ENCODE measurements at regions not wholly inside any gene's neighbourhood (a gene's known extent, or its start where the extent isn't known, plus 50 kb on each side); places are given as distances from the start of the nearest gene placed in this dataset.

DNA sequence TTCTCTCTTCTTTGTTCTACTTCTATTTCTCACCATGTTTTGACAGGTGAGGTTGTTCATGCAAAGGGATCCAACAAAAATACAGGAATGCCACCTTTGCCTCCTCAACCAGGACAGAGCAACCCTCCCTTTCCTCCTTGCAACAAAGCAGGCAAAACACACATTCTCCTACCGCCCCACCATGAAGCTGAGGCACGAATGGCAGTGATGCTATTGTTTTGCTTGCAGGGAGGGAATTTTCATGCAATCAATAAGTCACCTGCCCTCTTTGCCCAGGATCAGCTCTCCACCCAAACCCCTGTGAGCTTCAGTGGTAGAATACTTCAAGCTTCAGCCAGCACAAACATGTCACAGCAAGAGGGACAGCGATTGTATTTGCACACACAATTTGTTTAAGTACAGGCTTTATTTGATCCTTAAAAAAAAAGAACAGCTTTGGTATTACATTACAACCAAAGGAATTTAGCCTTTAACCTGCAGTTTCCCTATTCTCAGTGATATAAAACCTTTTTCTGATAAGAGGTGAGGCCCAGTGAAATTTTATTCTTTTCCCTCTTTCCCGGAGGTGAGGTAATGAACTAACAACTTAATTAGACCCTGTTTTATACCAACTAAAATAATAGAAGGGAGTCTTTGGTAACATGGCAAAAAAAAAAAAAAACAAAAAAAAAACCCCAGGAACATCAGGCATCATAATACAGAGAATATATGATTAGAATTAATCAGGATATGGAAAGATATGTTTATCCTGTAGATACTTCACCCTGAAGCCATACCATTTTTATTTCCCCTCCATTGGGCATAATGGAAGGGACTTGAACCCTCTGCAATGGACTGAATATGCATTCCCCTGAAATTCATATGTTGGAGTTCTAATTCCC is 87.0 kb upstream of the EEA1 start:
- DNase-seq: no peak

DNA sequence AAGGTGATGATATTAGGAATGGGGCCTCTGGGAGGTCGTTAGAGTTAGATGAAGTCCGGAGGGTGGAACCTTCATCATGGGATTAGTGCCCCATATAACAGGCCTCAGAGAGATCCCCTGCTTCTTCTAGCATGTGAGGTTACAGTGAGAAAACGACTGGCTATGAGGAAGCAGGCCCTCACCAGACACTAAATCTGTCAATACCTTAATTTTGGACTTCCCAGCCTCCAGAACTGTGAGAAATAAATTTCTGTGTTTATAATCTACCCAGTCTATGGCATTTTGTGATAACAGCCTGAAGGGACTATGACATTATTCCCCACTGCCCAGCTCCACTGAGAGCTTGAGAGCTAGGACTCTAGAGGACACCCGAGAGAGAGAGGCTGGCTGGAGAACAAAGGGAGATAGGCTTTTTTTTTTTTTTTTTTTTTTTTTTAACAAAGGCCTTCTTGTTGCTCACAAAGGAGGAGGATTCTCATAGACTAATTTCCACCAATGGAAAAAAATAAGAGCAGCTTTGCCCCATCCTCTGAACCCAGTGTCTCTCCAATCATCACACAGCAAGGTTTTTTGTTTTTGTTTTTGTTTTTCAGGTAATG is 87.8 kb upstream of the EEA1 start:
- DNase-seq: no peak

DNA sequence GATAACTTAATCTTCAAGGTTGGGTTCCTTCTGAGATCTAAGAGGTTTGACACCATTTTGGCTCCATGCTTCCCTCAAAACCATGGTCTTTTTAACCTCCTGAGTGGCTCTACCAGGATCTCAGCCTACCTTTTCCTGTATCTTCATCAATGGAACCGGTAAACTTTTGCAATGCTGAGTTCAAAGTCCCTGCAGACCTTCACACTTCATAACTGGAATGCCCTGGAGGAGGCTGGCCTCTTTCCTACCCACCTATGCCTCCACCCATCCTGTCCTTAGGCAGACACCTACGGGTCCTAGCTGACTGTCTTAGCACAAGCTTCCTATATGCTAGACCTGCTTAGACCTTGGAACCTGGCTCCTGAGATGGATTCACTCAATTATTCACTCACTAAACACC is 89.5 kb upstream of the EEA1 start:
- no peak for DNase-seq

DNA sequence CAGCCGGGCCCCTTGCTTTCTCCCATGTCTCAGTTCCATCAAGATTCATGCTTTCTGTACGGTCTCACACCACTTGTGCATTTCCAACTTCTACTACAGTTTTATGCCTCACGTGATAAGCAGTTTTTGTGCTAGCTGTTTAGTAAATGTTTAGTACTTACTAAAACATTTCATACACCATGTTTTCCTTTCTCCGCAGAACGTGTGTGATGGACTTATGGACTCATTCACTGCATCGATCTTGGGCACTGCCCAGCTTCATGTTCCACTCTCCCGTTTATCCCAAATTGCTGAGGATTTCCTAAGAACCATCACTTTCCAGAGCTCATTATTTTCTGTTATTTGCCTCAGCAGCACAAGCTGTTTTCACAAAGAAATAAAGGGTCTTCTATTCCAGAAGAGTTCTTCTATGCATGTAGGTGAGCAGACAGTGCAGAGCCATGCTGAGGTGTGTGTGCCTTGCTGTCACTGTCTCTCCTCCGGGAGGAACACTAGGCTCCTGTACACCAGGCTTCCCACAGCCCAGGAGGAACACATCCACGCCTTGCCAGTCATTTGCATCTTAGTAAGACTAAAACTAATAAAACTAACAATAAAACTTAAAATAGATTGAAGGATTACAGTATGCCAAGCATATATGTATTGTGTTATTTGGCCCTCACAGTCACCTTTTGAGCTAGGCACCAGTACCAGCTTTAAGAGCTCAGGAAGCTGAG is 90.3 kb upstream of the EEA1 start:
- no peak for DNase-seq

DNA sequence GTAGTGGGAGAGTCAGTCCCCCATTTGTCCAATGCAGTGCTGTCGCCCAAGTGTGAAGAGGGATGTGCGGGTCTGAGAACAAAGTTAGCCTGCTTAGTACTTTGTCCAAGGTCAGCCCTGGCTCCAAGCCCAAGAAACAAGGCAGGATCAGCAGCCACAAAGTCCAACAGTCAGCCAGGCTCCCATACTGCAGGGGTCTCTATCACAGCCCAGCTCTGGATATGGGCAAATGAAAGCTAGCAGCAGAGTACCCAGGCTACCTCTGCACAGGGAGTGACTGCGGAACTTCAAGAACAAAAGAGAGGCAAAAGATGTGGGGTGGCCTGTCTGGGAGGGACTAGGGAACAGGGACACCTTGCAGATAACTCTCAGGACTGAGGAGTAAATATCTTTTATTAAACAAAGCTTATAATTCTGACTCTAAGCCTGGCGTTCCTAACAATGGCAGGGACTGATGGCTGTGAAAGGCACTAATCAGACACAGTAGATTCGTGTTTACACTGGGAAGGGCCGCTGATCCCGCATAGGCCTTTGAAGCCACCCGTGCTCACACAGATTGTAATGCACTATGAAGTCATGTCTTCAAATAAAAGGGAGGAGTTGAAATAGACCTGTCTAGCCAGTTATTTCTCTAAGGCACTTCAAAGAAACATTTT is 91.0 kb upstream of the EEA1 start:
- DNase-seq: no peak

DNA sequence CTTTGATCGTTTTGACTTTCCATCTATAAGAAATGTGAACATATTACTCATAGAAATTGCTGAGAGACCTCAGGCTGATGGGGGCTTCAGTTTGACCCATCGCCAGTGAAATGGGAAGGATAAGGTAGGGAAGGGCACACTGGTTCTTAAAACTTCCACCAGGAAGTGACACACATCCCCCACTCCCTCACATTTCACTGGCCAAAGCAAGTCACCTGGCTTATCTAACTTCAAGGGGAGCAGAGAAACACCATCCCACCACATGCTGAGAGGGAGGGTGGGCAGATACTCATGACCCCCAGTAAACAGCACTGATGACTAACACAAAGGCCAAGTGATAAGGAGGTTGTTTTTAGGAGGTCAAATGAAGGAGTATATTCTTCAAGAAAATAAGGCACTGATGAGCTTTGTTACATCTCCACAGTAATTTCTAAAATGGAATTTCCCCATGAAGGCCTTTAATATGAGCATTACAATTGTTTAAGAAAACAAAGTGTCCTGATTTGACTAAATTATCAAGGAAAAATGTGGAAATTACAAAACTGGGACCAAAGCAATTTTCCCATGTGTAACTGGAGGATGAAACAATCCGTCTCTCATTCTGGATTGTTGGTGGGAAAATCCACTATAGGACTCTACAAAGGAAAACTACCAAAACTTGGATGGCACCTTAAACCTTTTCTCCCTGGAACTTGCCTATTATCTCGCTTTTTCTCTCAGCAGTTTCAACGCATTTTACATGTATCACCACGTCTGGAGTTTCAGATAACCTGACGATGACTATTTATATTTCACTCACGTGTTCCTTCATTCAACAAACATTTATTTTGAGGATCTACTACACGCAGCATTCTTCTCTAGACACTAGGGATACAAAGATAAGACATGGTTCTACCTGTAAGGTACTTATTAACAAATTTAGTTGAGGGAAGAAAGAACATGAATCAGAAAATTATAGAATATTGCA is 91.8 kb upstream of the EEA1 start:
- DNase-seq: no peak

DNA sequence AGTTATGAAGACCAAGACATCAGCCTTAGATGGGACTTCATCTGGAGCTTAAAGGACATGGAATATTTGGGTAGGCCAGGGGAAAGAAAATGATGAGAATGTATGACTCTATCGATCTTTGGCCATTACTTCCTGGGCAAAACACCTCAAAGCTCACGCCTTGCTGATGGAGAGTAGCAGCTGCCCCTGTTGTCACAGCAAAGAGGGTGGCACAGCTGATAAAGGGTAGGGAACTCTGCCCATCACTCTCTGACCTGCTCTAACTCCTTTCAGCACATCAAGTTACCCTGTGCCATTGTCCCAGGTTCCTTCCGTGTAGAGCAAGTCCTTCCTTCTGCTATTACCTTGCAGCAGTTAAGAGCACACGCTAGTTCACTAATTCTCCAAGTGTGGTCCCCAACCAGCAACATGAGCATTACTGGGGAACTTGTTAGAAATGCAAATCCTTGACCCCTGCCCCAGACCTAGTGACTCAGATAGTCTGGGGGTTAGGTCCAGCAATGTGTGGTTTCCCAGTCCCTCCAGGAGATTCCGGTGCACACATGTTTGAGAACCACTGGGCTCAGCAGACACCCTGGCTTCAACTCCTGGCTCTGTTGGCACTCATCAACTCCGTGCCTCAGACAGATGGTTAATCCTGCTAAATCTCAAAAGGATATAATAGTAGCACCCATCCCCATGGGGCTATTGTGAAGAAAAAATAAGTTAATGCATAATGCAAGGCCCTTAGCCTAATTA is 93.7 kb upstream of the EEA1 start:
- no peak for DNase-seq

DNA sequence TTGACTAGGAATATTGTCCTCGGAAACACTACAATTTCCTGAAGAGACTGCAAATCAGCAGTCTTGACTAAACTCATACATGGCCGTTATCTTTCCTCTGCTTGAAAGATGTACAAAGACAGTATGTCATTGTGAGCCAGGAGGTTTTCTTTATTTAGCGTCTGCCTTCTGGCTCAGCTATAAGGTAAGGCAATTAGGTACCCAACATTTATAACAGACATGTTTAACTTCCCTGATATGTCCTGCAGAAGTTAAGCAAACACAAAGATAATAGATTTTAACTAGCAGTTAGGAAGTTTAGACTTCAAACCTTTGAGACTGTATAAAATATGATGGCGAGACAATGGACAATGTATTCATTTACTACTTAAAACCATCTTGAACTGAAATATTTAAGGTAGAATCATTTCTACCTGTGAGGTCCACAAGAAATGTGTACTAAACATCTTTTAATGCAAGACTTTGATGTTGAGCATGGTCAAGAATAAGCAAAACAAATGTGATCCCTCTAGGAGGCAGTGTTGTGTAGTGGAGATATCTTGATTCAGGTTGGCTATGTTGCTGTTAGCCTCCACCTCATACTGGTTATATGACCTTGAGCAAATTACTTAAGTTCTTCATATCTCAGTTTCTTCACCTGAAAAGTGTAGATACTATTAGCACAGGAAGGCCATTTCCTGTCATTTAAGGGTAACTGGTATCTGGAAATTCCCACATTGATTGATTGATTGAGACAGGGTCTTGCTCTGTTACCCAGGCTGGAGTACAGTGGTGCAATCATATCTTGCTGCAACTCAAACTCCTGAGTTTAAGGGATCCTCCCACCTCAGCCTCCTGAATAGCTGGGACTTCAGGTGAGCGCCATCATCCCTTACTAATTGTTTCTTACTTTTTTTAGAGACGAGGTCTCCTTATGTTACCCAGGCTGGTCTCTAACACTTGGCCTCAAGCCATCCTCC is 96.3 kb upstream of the EEA1 start:
- DNase-seq: no peak

DNA sequence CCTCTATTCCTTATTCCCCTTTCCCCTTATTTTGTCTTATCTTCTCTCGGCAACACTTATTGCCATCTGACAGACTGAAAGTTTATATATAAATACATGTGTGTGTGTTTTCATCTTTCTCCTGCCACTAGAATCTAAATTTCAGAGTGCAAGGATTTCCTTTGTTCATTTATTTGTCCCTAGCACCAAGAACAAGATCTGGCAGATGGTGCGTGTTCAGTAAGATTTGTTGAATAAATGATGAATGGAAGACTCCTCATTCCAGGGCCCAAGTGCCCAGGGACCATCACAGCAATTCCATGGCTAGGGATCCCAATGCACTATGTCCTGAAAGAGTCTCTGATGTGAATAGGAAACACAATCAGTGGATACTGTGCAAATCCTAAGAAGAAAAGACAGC is 97.9 kb upstream of the EEA1 start:
- no peak for DNase-seq

DNA sequence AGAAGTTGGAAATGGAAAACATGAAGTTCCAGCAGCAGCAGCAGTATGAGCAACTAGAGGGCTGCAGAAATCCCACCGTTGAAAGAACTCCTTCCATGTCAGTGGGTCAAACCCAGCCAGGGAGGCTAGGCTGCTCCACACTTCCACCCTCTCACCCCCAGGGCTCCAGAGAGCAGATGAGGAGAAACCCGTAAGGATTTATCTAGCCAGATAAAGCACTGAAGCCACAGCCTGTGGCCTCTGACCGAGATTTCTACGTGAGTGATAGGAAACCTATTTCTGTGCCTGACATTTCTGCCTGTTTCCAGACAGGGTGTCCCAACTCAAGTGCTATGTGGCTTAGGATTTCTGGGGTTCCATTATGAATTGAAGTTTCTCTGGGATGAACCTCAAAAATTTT is 100.0 kb upstream of the EEA1 start:
- no peak for DNase-seq

DNA sequence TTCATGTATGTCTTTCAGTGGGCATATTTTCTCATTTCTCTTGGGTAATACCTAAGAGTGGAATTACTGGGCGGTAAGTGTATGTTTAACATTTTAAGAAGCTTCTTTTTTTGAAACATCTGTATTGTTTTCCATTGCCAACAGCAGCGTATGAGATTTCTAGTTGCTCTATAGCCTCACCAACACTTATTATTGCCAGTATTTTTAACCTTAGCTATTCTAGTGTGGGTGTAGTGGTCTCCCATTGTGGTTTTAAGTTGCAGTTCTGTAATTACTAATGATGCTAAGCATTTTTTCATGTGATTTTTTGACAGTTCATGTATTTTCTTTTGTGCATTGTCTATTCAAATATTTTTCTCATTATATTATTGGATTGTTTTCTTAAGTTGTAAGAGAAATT is 101.9 kb upstream of the EEA1 start:
- no peak for DNase-seq

DNA sequence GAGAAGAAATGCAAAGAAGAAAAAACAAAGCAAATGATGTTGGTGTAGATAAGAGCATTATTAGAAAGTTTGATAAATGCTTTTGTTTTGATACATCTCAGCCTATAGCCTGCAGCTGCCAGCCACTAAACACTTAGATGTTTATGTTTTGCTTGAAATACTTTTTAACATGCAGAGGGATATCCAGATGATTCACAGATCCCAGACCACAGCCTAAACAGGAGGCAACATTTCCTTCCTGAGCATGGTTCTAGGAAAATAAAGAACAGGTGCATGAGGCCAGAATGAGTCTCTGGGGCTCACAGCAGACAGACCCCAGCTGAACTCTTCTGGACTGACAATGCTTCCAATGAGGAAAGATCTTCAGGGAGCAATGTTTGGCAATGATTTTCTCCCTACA is 103.7 kb upstream of the EEA1 start:
- DNase-seq: no peak

DNA sequence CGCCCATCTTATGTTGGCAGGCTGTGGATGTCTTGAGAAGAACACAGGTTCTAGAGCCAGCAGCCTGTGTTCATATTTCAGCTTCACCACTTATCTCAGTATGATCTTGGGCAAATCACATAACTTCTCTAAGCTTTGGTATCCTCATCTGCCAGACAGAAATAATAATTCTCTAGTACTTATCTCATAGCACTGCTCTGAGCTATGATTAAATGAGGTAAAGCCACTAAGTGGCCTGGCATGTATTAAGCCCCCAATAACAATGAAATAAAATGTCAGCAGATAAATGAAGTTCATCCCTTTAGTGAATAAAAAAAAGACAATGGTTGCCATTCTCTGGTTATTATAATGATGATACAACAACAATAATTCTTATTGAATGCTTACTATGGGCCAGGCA is 104.9 kb upstream of the EEA1 start:
- DNase-seq: no peak

DNA sequence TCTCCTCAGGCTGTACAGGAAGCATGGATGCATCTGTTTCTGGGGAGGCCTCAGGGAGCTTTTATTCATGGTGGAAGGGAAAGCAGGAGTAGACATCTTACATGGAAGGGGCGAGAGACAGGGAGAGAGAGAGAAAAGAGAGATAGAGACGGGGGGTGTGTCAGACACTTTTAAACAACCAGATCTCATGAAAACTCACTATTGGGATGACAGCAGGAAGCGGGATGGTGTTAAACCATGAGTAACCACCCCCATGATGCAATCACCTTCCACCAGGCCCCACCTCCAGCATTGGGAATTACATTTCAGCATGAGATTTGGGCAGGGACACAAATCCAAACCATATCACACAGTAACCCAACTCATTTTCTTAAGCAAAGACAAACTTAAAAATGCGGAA is 110.0 kb upstream of the EEA1 start:
- DNase-seq: no peak

DNA sequence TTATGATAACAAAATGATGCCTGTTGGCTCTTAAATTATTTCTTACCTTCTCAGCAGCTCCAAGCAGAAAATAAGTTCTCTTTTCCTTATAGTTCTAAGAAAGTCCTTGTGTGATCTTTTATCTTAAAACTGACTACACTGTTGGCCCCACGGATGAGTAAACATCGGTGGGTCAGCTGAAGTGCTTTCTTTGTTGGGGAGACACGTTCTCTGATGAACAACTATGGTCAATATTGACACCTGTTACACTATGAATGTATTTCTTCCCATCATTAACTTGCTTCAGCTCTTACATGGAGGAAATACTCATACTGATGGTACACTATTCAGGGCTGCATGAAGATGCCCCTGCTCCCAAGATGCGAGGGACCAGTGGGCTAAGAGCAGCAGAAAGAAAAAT is 110.8 kb upstream of the EEA1 start:
- DNase-seq: no peak

DNA sequence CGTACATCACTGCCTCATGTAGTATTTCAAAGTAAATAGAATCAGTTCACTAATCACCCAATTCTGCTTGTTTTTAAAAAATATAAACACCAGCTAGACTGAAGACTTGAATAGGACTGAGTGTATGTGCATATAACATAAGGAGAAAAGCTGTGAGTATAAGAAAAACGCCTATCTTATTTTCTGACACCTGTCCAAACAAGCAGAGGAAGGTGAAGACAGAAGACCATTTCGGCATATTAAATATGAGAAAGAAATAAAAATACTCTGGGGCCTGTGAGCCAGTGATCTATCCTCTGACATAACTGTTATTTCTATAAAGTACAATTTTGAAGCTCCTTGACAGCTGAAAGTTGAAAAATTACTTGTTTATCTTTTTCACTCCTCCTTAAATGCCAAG is 111.3 kb upstream of the EEA1 start:
- DNase-seq: no peak

DNA sequence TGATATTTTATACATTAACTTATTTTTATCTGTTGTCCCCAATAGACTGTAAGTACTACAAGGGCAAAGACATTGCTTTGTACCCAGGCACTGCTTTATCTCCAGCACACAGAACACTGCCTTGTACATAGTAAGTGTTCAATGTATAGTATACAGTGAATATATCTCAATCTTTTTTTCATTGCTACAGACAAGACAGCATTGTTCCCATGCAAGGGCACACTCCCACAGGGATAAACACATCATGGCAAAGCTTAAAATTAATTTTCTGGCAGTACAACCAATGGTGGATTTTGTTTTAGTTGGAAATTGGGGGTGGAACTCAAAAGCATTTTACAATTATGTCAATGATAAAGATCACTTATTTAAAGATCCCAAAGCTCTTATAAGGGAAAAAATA is 112.3 kb upstream of the EEA1 start:
- no peak for DNase-seq

DNA sequence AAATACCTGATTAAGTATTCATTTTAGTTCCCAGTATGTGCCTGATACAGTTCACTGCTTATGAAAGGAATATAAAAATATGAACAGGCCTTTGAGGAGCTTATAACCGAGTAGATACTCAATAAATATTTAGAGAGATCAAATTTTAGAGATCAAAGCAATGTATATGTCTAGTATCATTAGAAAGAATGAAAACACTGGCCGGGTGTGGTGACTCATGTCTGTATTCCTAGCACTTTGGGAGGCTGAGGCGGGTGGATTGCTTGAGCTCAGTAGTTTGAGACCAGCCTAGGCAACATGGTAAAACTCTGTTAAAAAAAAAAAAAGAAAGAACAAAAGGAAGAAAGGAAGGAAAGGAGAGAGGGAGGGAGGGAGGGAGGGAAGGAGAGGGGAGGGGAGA is 113.2 kb upstream of the EEA1 start:
- DNase-seq: no peak

DNA sequence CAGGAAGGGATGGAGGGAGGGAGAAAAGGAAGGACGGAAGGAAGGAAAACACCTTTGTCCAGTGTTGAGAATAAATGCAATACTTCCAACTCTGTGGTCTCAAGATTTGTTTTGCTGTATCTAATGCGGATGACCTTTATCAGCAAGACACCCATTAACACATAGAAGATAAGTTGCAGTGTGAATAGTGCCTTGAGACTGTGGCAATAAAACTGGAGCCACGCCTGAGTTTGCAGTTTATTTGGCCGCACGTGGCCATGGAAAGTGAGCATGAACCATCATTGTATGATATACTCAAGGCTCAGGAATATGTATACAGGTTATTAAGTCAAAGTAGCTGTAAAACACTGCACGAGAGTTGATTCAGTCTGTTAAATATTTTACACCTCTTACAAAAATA is 113.6 kb upstream of the EEA1 start:
- no peak for DNase-seq

DNA sequence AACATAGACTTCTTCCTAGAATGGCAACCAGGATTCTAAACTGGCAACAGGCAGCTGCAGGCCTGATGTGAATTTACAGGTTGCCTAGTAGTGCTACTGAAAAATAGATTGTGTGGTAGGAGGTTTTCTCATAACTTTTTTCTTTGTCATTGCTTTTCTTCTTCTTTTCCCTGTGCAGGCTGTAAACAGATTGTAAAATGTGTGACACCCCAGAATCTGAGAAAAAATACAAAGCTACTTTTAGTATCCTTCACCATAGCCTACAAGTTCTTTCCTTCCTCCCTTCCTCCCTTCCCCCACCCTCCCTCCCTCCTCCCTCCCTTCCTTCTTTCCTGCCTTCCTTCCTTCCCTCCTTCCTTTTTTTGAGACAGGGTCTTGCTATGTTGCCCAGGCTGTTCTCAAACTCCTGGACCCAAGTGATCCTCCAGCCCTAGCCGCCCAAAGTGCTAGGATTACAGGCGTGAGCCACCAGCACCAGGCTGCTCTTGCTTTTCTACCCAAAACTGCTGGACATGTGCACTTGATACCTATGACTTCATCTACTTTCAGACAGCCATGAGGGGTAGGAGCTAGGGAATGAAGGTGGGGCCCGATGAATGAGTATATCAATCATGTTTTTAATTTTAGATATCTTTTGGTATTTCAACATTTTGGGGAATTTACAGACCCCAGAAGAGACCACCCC is 114.2 kb upstream of the EEA1 start:
- no peak for DNase-seq
